Astrocyte of the spinal cord (primary cell): ENCODE measurements at regions not wholly inside any gene's neighbourhood (a gene's known extent, or its start where the extent isn't known, plus 50 kb on each side); places are given as distances from the start of the nearest gene placed in this dataset.
A peak's percentile ranks its signal among the peaks of the same experiment; 100 is the strongest.

Experiments used
- DNase-seq: peaks from one replicate; pipeline ENCODE4 v3.0.0; 2011; ENCODE audit warnings: low read depth, low spot score
- H3K4me3 ChIP-seq: 2 replicates; pipeline ENCODE4 v1.5.1; 2011; ENCODE audit warnings: low read depth, mild to moderate bottlenecking, low read length, moderate library complexity
- in situ Hi-C: cut with HindIII; loops from 2 replicates; pipeline ENCODE4 v1.10.0; 2017; ENCODE audit warnings: low sequenced_read_pairs
- TF ChIP-seq, protein P1 (sequence below): IDR thresholded peaks from 2 replicates; pipeline ENCODE4 v1.5.1; 2012; ENCODE audit warnings: low read depth, mild to moderate bottlenecking, low read length, inconsistent platforms

DNA sequence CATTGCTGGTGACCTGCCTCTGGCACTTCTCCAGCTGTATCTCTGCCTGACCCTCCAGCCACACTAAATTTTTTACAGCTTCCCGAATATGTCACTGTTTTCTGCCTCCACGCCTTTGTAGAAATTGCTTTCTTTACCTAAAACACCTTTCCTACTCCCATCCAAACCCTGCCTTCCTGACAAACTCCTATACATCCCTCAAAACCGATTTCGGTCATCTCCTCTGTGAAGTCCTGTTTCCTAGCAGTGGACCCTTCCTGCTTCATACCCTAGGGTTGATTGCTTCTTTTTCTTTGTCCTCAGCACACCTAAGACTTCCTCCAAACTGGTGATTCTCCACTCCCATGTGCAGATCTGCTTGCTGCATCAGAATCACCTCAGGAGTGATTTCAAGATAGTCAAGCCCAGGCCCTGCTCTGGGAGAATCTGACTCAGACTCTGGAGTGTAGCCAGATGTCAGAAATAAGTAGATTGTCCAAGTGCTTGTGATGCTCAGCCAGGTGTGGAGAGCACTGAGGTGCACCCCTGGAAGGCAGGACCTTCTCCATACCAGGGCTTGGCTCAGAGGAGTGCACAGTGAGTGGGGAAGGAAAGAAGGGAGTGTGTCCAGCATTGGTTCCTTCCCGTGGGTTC lies 184.2 kb downstream of the COPRS start:
- H3K4me3 ChIP-seq, result no peak overlapping the region
- peak; percentile 52 for DNase-seq
- TF ChIP-seq, protein P1, sequence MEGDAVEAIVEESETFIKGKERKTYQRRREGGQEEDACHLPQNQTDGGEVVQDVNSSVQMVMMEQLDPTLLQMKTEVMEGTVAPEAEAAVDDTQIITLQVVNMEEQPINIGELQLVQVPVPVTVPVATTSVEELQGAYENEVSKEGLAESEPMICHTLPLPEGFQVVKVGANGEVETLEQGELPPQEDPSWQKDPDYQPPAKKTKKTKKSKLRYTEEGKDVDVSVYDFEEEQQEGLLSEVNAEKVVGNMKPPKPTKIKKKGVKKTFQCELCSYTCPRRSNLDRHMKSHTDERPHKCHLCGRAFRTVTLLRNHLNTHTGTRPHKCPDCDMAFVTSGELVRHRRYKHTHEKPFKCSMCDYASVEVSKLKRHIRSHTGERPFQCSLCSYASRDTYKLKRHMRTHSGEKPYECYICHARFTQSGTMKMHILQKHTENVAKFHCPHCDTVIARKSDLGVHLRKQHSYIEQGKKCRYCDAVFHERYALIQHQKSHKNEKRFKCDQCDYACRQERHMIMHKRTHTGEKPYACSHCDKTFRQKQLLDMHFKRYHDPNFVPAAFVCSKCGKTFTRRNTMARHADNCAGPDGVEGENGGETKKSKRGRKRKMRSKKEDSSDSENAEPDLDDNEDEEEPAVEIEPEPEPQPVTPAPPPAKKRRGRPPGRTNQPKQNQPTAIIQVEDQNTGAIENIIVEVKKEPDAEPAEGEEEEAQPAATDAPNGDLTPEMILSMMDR, result no peak
- in situ Hi-C loops, result no loop called here

DNA sequence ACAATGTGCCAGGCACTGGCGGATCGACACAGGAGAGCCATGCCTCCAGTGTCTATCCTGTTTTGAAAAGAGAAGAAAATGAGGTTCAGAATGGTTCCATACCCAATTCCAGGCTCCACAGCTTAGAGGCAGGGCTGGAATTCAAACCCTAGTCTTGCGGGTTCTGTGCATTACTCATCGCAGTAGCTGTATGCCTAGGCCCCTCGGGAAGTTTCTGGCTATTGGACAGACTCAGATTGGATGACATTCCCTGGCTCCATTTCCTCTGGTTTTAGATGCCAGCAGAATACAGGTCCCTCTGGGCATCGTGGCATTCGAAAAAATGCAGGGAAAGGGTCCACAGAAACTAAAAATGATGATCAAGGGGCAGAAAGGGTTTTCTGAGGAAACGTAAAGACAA lies 184.7 kb downstream of the COPRS start:
- DNase-seq, result peak; percentile 38
- H3K4me3 ChIP-seq, result no peak overlapping the region
- TF ChIP-seq, protein P1, result no peak
- in situ Hi-C loops, result no loop called here

DNA sequence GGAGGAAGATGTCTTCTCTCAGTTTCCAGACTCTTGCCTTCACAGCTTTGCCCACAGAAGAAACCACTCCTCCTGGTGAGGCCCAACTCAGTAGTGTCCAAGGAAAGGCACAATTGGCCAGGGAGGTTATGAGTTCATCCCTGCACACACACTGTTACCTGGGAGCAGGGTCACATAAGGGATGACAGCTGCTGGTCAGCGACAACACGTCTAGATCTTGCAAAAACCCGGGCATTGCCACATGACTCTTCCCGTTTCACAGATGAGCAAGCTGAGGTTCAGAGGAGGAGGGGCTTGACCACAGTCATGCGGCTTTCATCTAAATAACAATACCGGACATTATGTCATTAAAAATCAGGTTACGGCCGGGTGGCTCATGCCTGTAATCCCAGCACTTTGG lies 186.0 kb downstream of the COPRS start:
- TF ChIP-seq, protein P1, result no peak
- no peak overlapping the region for H3K4me3 ChIP-seq
- DNase-seq, result no peak
- in situ Hi-C loops, result no loop called here

DNA sequence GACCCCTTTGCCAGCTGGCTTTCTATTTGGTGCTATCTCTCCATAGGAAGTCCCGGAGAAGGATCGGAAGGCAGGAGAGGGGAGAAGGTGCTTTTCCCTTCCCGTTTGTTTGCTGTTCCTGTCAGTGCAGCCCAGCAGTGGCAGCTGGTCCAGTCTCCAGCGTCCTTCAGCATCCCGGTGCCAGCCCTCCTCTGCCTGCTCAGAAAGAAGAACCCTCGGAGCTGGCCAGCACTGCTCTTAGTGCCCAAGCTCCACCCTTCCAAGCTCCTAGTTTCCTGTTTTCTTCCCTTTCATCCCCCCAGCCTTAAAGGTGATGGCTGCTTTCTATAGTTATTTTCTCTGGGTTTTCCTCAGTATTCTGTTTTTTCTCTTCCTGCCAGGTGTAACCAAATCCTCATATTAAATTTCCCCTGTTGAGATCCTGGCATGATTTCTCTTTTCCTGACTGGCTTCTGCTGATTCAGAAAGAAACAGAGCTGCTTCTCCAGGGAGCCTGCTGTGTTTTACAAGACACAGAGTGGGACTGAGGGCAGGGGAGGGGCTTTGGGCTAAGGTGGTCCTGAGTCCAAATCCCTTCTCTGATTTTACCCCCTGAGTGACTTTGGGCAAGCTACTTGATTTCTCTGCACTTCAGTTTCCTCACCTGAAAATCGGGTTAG lies 186.8 kb downstream of the COPRS start:
- no peak for DNase-seq
- TF ChIP-seq, protein P1, result no peak
- H3K4me3 ChIP-seq, result no peak overlapping the region
- in situ Hi-C loops, result no loop called here

DNA sequence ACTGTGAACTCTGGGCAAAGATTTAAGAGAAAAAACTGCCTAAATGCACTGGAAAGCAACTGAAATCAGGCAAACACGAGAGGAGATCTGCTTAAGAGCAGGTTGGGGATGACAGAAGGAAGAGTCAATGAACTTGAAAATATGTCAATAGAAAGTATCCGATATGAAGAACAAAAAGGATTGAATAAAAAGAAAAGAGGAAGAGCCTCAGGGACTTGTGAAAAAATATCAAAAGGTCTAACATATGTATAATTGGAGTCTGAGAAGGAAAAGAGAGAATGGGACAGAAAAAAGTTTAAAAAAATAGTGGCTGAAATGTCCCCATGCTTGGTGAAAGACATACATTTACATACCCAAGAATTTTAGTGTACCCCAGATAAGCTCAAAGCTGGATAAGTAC lies 195.5 kb downstream of the COPRS start:
- DNase-seq, result peak; percentile 58
- in situ Hi-C loops, result no loop called here
- TF ChIP-seq, protein P1, result no peak
- no peak overlapping the region for H3K4me3 ChIP-seq

DNA sequence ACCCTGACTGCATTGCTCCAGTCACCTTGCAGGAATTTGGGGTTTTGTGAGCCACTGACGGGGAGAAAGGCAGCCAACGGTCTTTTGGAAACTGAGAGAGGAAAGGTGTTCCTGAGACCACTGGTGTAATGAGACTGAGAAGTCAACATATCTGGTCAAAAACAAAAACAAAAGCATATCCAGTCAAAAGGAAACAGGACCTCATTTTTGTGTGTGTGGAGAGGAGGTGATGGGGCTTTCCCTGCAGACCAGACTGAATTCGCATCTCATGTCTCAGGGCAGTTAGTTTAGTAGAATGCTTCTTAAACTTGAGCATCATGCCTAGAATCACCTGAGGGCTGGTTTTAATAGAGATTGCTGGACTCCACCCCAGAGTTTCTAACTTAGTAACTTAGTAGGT lies 198.4 kb downstream of the COPRS start:
- no peak for DNase-seq
- no peak overlapping the region for H3K4me3 ChIP-seq
- in situ Hi-C loops, result no loop called here
- TF ChIP-seq, protein P1, result no peak
